Cardiac fibroblast (primary cell): ENCODE measurements at regions not wholly inside any gene's neighbourhood (a gene's known extent, or its start where the extent isn't known, plus 50 kb on each side); places are given as distances from the start of the nearest gene placed in this dataset.

ENCODE experiments used
- DNase-seq, 2 donors: peaks; one replicate each; pipeline versions ENCODE4 v3.0.0 to v3.0.0-alpha.2; 2010; ENCODE audit warnings: low read depth in 2 of 2
- H3K4me3 ChIP-seq, 2 donors: replicated peaks in 1 of 2; 1 replicate in 1 of 2; 2 replicates in 1 of 2; pipeline ENCODE4 v1.5.1; 2011; ENCODE audit warnings: low read depth in 2 of 2, low read length in 2 of 2, mild to moderate bottlenecking in 2 of 2, moderate library complexity in 1 of 2
- TF ChIP-seq, protein P1 (sequence below): IDR thresholded peaks from one replicate; pipeline ENCODE4 v1.5.1; 2011; ENCODE audit warnings: low read depth, mild to moderate bottlenecking, low read length, inconsistent platforms

DNA sequence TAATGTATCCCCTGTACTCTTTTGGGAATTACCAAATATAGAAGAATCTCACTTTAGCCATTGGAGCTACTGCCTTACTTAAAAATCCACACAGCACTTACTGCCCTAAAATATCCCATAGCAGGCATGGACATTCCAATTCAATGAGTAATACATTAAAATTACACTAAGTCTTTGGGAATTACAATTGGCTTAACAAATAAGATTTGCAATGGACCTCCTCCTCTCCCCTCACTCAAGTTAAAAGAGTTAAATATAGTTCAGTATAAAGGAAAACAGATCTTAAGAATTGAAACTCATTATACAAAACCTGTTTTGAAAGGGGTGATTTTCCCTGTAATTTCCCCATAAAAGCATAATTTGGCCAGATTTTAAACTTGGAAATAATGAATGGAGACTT, 477.1 kb downstream of the SLC16A7 start:
- peak; percentile 0 to 53 for DNase-seq
- TF ChIP-seq, protein P1, sequence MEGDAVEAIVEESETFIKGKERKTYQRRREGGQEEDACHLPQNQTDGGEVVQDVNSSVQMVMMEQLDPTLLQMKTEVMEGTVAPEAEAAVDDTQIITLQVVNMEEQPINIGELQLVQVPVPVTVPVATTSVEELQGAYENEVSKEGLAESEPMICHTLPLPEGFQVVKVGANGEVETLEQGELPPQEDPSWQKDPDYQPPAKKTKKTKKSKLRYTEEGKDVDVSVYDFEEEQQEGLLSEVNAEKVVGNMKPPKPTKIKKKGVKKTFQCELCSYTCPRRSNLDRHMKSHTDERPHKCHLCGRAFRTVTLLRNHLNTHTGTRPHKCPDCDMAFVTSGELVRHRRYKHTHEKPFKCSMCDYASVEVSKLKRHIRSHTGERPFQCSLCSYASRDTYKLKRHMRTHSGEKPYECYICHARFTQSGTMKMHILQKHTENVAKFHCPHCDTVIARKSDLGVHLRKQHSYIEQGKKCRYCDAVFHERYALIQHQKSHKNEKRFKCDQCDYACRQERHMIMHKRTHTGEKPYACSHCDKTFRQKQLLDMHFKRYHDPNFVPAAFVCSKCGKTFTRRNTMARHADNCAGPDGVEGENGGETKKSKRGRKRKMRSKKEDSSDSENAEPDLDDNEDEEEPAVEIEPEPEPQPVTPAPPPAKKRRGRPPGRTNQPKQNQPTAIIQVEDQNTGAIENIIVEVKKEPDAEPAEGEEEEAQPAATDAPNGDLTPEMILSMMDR, result no peak

DNA sequence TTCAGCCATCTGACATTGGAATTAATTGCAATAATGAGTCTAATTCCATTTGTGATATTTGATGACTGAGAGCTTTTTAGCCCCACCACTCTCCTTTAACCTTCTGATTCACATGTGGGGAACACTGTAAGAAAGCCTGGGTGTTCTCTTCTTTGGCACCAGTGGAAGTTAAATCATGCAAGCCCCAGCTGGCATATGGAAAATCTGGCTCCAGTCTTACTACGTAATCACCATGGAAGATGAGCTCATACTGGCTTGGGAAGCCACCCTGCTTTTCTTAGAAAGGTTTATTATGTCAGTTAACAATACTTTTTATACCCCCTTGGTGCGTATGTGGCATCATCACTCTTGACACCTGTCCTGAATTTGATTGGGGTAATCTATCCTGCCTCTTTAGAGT, 479.3 kb downstream of the SLC16A7 start:
- no peak overlapping the region for H3K4me3 ChIP-seq
- TF ChIP-seq, protein P1, result no peak
- DNase-seq, result no peak

More for the DNA sequence above, 477.1 kb downstream of the SLC16A7 start:
- no peak overlapping the region for H3K4me3 ChIP-seq

DNA sequence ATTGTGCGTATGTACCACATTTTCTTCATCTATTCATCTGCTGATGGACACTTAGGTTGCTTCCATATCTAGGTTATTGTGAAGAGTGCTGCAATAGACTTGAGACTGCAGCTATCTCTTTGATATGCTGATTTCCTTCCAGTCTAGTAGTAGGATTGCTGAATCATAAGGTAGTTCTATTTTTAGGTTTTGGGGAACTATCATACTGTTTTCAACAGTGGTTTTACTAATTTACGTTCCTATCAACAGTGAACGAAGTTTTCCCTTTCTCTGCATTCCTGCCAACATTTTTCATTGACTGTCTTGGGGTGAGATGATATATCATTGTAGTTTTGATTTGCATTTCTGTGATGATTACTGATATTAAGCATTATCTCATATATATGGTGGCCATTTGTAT, 482.2 kb downstream of the SLC16A7 start:
- DNase-seq, result no peak
- TF ChIP-seq, protein P1, result no peak
- H3K4me3 ChIP-seq, result no peak overlapping the region

DNA sequence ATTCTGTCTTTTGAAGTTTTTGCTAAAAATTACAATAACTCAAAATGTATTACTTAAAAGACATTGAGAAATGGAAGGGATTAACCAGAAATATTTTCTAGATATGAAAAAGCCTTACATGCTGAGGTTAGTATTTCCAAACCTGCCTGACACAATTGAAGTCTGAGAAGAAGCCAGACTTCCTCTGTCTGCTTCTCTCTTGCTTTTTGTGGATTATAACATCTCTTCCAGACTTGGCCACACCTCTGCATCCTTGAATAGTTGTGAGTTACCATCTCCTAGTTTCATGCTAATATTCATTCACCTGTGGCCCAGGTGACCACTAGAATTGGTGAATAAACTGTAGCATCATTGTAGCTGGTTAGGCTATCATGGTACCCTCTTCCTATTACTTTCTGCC, 497.6 kb downstream of the SLC16A7 start:
- DNase-seq, result peak in 1 of 2 donors; percentile 53
- TF ChIP-seq, protein P1, result no peak
- H3K4me3 ChIP-seq, result no peak overlapping the region

DNA sequence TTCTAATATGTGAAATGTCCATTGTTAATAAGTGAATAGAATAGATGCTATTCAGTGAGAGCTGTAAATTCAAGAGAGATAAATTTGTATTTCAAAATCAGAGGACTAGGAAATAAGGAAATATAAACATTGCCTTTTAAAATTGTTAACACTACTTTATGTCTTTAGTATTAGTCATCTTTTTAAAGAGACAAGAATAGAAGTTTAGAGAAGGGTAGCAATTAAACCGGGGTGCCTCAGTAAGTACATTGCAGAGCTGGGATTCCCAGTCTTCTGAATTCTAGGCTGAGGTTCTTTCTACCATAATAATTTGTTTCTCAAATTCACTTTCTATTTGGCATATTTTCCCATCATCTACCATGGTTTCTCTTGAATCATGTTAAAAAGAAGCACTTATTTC, 498.6 kb downstream of the SLC16A7 start:
- TF ChIP-seq, protein P1, result no peak
- H3K4me3 ChIP-seq, result no peak overlapping the region
- DNase-seq, result no peak

DNA sequence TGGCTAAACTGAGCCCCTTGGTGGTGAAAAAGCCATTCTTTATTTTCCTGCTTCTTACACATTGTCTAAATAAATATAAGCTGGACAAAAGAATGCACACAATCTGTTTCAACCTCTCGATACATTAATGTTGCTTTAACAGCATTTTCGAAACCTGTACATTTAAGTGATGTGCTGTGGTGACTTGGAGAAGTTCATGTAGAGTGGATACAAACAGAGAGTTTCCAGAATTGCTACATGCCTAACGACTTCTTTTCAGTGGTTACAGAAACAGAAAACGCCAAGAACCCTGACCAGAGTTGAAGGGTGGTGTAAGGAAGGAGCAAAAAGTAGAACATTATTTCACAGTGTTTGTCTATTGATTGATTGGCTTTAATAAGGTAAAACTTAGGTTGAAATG, 500.9 kb downstream of the SLC16A7 start:
- TF ChIP-seq, protein P1, result no peak
- DNase-seq, result no peak
- H3K4me3 ChIP-seq, result no peak overlapping the region

DNA sequence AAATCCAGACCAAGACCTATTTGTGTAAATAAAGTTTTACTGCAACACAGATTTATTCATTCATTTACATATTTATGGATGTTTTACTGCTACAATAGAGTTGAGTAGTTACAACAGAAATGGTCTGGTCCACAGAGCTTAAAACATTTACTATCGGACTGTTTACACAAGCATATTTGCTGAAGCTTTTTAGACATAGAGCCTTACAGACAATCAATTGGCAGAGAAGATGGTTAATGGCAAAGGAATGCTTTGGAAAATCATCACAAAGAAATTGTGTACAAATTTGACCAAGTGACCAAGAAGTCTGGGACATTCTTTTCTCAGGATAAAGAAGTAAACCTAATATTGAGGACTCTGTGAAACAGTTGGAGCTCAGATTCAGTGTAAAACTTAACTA, 504.3 kb downstream of the SLC16A7 start:
- H3K4me3 ChIP-seq, result no peak overlapping the region
- TF ChIP-seq, protein P1, result no peak
- peak in 1 of 2 donors; percentile 36 for DNase-seq
